PC-9 (cell line): ENCODE measurements at regions not wholly inside any gene's neighbourhood (a gene's known extent, or its start where the extent isn't known, plus 50 kb on each side); places are given as distances from the start of the nearest gene placed in this dataset.

Experiments
- EZH2 ChIP-seq: fragments of 200-600 bp; sonication (generic); IDR thresholded peaks from 2 replicates; pipeline ENCODE4 v1.8.0; 2017; ENCODE audit warnings: antibody characterized with exemption, low read depth
- TF ChIP-seq, protein P1 (sequence below): fragments of 200-600 bp; sonication (generic); conservative IDR thresholded peaks from 2 replicates; pipeline ENCODE4 v1.6.1; 2017; ENCODE audit warnings: mixed run types, antibody characterized with exemption, mild to moderate bottlenecking, moderate library complexity

DNA sequence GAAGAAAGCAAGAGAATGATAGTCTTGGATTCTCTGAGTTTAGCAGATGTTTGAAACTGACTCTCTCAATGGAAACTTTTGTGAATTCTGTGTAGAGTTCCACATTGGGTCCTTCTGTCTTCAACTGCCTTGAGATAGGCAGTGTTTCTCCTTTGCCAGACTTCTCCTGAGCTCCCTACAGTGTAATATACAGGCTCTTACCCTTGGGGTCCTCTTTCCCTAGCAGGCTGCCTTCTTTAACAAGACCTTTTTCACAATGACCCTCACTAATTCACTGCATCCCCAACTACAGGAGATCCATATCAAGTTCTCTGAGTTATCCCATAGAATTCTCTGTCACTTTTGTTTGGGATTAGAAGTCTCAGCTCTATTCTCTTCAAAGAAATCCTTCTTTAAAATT, 513.0 kb downstream of the XIRP2 start:
- TF ChIP-seq, protein P1, sequence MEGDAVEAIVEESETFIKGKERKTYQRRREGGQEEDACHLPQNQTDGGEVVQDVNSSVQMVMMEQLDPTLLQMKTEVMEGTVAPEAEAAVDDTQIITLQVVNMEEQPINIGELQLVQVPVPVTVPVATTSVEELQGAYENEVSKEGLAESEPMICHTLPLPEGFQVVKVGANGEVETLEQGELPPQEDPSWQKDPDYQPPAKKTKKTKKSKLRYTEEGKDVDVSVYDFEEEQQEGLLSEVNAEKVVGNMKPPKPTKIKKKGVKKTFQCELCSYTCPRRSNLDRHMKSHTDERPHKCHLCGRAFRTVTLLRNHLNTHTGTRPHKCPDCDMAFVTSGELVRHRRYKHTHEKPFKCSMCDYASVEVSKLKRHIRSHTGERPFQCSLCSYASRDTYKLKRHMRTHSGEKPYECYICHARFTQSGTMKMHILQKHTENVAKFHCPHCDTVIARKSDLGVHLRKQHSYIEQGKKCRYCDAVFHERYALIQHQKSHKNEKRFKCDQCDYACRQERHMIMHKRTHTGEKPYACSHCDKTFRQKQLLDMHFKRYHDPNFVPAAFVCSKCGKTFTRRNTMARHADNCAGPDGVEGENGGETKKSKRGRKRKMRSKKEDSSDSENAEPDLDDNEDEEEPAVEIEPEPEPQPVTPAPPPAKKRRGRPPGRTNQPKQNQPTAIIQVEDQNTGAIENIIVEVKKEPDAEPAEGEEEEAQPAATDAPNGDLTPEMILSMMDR: no peak
- no peak for TF ChIP-seq EZH2
